K562 (cell line): ENCODE measurements at regions not wholly inside any gene's neighbourhood (a gene's known extent, or its start where the extent isn't known, plus 50 kb on each side); places are given as distances from the start of the nearest gene placed in this dataset.
A peak's percentile ranks its signal among the peaks of the same experiment; 100 is the strongest.

Source experiments
- ATAC-seq: fragments of 200-7000 bp; cut with Tn5 transposase; 3 replicates; pipeline ENCODE4 v1.9.1; 2020; ENCODE audit warnings: moderate library complexity
- BruUV-seq: library from RNA; stranded (reverse); fragments of 400-500 nt; replicated peaks from 2 replicates; lab custom pipeline; 2021; lab: Mats Ljungman, UMichigan
- CTCF ChIA-PET: fragments of 300-600 bp; formaldehyde crosslinking; extraction: SDS; loops from one replicate; lab custom pipeline; 2021; ENCODE audit warnings: low intra/inter-chr PET ratio; lab: Yijun Ruan, JAX
- POLR2A ChIA-PET: fragments of 300-600, 350-650 bp; sonication (Branson Sonifier 250); formaldehyde crosslinking; extraction: SDS; loops from one replicate; lab custom pipeline; 2021; ENCODE audit warnings: antibody characterized with exemption, inconsistent platforms; lab: Yijun Ruan, JAX
- DNase-seq, 4 experiments: peaks; one replicate each; pipeline versions ENCODE4 v3.0.0 to v3.0.0-alpha.2; 2011 to 2018; ENCODE audit warnings: low spot score in 3 of 4, mixed read lengths in 3 of 4; ENCODE audit errors: extremely low read depth in 1 of 4
- FAIRE-seq: peaks from 2 replicates; lab custom pipeline; 2011; peaks lifted over from hg19 to GRCh38; lab: Jason Lieb, UNC
- H2AFZ ChIP-seq: 2 replicates; pipeline ENCODE4 v1.6.0; 2011; ENCODE audit warnings: low read depth, low read length, control low read depth, inconsistent platforms
- H3K27ac ChIP-seq: fragments of 200-600 bp; 3 replicates; pipeline ENCODE4 v1.8.0; 2011; ENCODE audit warnings: low read depth, mild to moderate bottlenecking, control low read depth, inconsistent platforms, low read length, moderate library complexity, mixed read lengths; ENCODE audit errors: extremely low read depth
- H3K27me3 ChIP-seq, 2 experiments: fragments of 300-600 bp in 1 of 2; 2 replicates in 1 of 2; 3 replicates in 1 of 2; pipeline versions ENCODE4 v1.6.0 to v1.8.0; 2011; ENCODE audit warnings: inconsistent platforms in 2 of 2, low read length in 2 of 2, mild to moderate bottlenecking in 1 of 2, mixed read lengths in 1 of 2, moderate library complexity in 1 of 2; ENCODE audit not compliant: control insufficient read depth in 2 of 2, insufficient read depth in 2 of 2
- H3K36me3 ChIP-seq: fragments of 300-600 bp; 3 replicates; pipeline ENCODE4 v1.8.0; 2011; ENCODE audit warnings: mild to moderate bottlenecking, low read length, inconsistent platforms; ENCODE audit not compliant: control insufficient read depth, insufficient read depth
- H3K4me1 ChIP-seq, 2 experiments: fragments of 200-600 bp in 1 of 2; replicated peaks in 1 of 2; 2 replicates in 1 of 2; 3 replicates in 1 of 2; pipeline versions ENCODE4 v1.5.1 to v1.8.0; 2011; ENCODE audit warnings: inconsistent platforms in 2 of 2, low read length in 2 of 2, mild to moderate bottlenecking in 1 of 2, mixed read lengths in 1 of 2, moderate library complexity in 1 of 2; ENCODE audit not compliant: control insufficient read depth in 2 of 2, insufficient read depth in 2 of 2
- H3K4me2 ChIP-seq: 2 replicates; pipeline ENCODE4 v1.6.1; 2011; ENCODE audit warnings: low read length, control low read depth, inconsistent platforms, mixed read lengths; ENCODE audit not compliant: insufficient read depth
- H3K4me3 ChIP-seq: fragments of 200-600 bp; sonication (generic), shearing (Covaris generic); 2 replicates; pipeline ENCODE4 v1.5.1; 2016; ENCODE audit warnings: control low read depth, inconsistent platforms
- H3K79me2 ChIP-seq: fragments of 200-600 bp; 3 replicates; pipeline ENCODE4 v1.8.0; 2011; ENCODE audit warnings: low read length, inconsistent platforms; ENCODE audit not compliant: control insufficient read depth, insufficient read depth
- H3K9ac ChIP-seq, 2 experiments: 2 replicates each; pipeline versions ENCODE4 v1.6.0 to v1.6.1; 2011; ENCODE audit warnings: low read depth in 2 of 2, low read length in 2 of 2, control low read depth in 1 of 2, inconsistent platforms in 1 of 2, mild to moderate bottlenecking in 1 of 2, mixed read lengths in 1 of 2; ENCODE audit not compliant: insufficient read depth in 1 of 2
- H3K9me1 ChIP-seq: one replicate; pipeline ENCODE4 v1.6.0; 2011; ENCODE audit warnings: inconsistent platforms, mild to moderate bottlenecking, low read length, moderate library complexity; ENCODE audit not compliant: control insufficient read depth, insufficient read depth
- H3K9me3 ChIP-seq: replicated peaks from 2 replicates; pipeline ENCODE4 v1.5.1; 2011; ENCODE audit warnings: low read depth, low read length, inconsistent platforms; ENCODE audit not compliant: control insufficient read depth, insufficient read depth
- H4K20me1 ChIP-seq: replicated peaks from 2 replicates; pipeline ENCODE4 v1.6.1; 2011; ENCODE audit warnings: low read length, inconsistent platforms, mixed read lengths; ENCODE audit not compliant: control insufficient read depth, insufficient read depth
- CBX2 ChIP-seq: fragments of 200-600 bp; sonication (generic); IDR thresholded peaks from one replicate; pipeline ENCODE4 v1.6.1; 2012; ENCODE audit warnings: mild to moderate bottlenecking, low read length, inconsistent platforms; ENCODE audit not compliant: insufficient read depth, poor library complexity, severe bottlenecking
- CBX5 ChIP-seq: IDR thresholded peaks from 2 replicates; pipeline ENCODE4 v1.6.1; 2014; ENCODE audit warnings: low read depth, borderline replicate concordance
- CEBPG ChIP-seq, 3 experiments: fragments of 200-800 bp in 1 of 3; sonication (Bioruptor generic) in 1 of 3; sonication (generic) in 1 of 3; formaldehyde crosslinking in 1 of 3; IDR thresholded peaks in 2 of 3; conservative IDR thresholded peaks in 1 of 3; 2 replicates each; pipeline versions ENCODE4 v1.6.1 to v1.8.0; 2016 to 2022; ENCODE audit warnings: missing compliant biosample characterization in 2 of 3, missing genetic modification characterization in 2 of 3, mild to moderate bottlenecking in 1 of 3, missing genetic modification reagents in 1 of 3
- CREBBP ChIP-seq: IDR thresholded peaks from one replicate; pipeline ENCODE4 v1.6.1; 2012; ENCODE audit warnings: low read depth, mild to moderate bottlenecking, control low read depth, inconsistent platforms, low read length
- HDAC1 ChIP-seq, 2 experiments: fragments of 450-650 bp; IDR thresholded peaks; 2 replicates each; pipeline ENCODE4 v1.6.1; 2016 to 2017; ENCODE audit warnings: inconsistent platforms in 1 of 2, mild to moderate bottlenecking in 1 of 2, moderate library complexity in 1 of 2
- HNRNPK ChIP-seq: fragments of 200-400 bp; formaldehyde crosslinking; IDR thresholded peaks from one replicate; pipeline ENCODE4 v1.6.1; 2018; ENCODE audit warnings: mild to moderate bottlenecking, low read depth, low read length; ENCODE audit not compliant: poor library complexity, severe bottlenecking
- MCM7 ChIP-seq, 2 experiments: fragments of 450-650 bp; IDR thresholded peaks; 2 replicates each; pipeline ENCODE4 v1.6.1; 2016 to 2018
- NELFE ChIP-seq: IDR thresholded peaks from 2 replicates; pipeline ENCODE4 v1.6.1; 2011; ENCODE audit warnings: mild to moderate bottlenecking; ENCODE audit not compliant: insufficient read depth, insufficient read length
- PHB2 ChIP-seq: fragments of 450-650 bp; IDR thresholded peaks from 2 replicates; pipeline ENCODE4 v1.6.1; 2017; ENCODE audit warnings: low read depth
- PHF8 ChIP-seq: fragments of 200-600 bp; sonication (generic); IDR thresholded peaks from 2 replicates; pipeline ENCODE4 v1.6.1; 2012; ENCODE audit warnings: mixed run types, mild to moderate bottlenecking, inconsistent platforms, low read length, moderate library complexity, borderline replicate concordance
- PURB ChIP-seq: sonication (generic); formaldehyde crosslinking; IDR thresholded peaks from 2 replicates; pipeline ENCODE4 v1.9.0; 2021; ENCODE audit warnings: low read depth, mild to moderate bottlenecking, missing genetic modification reagents
- RUNX1 ChIP-seq: sonication (generic); IDR thresholded peaks from 2 replicates; pipeline ENCODE4 v1.6.1; 2016; ENCODE audit warnings: antibody characterized with exemption, low read depth
- SMARCB1 ChIP-seq: IDR thresholded peaks from 2 replicates; pipeline ENCODE4 v1.6.1; 2011; ENCODE audit warnings: improper control_type of control experiment, low read depth; ENCODE audit not compliant: insufficient read length
- SRSF7 ChIP-seq: fragments of 200-400 bp; formaldehyde crosslinking; optimal IDR thresholded peaks from 2 replicates; pipeline ENCODE3; 2017; ENCODE audit warnings: mild to moderate bottlenecking, low read depth, low read length
- TAF15 ChIP-seq: fragments of 200-400 bp; formaldehyde crosslinking; IDR thresholded peaks from 2 replicates; pipeline ENCODE4 v1.6.1; 2017; ENCODE audit warnings: mild to moderate bottlenecking, low read depth, low read length, moderate library complexity
- TFAM ChIP-seq: fragments of 250-450 bp; sonication (Bioruptor Pico); conservative IDR thresholded peaks from 2 replicates; pipeline ENCODE4 v1.5.0; 2021; ENCODE audit warnings: mild to moderate bottlenecking, moderate library complexity
- ZFP1 ChIP-seq: fragments of 450-650 bp; formaldehyde crosslinking; IDR thresholded peaks from 2 replicates; pipeline ENCODE4 v1.4.0; 2020; ENCODE audit warnings: mild to moderate bottlenecking, mixed read lengths
- ZKSCAN8 ChIP-seq: fragments of 200-800 bp; sonication (Bioruptor generic); IDR thresholded peaks from 2 replicates; pipeline ENCODE4 v1.6.1; 2016; ENCODE audit warnings: missing genetic modification characterization, missing compliant biosample characterization
- ZNF12 ChIP-seq: sonication (generic); formaldehyde crosslinking; IDR thresholded peaks from 2 replicates; pipeline ENCODE4 v1.4.0; 2020; ENCODE audit warnings: mild to moderate bottlenecking, missing genetic modification reagents
- ZNF224 ChIP-seq: sonication (generic); formaldehyde crosslinking; IDR thresholded peaks from 2 replicates; pipeline ENCODE4 v1.8.0; 2022; ENCODE audit warnings: mild to moderate bottlenecking, missing genetic modification reagents
- ZNF253 ChIP-seq: fragments of 250-450 bp; sonication (Bioruptor Pico); conservative IDR thresholded peaks from 2 replicates; pipeline ENCODE4 v1.6.1; 2021; ENCODE audit warnings: mild to moderate bottlenecking
- WGBS: fragments of 100-300 bp; shearing (Covaris generic); methylation state at CpG from one replicate; pipeline ENCODE4 v1.1.6; 2016; ENCODE audit warnings: low coverage, mixed read lengths; ENCODE audit not compliant: insufficient coverage; ENCODE audit errors: missing lambda C conversion rate; 5-methylcytosine and 5-hydroxymethylcytosine counted together
- in situ Hi-C: fragments of 300-500 bp; cut with MboI; formaldehyde crosslinking; loops from 4 replicates; pipeline ENCODE4 v1.15.0; 2018; ENCODE audit warnings: inconsistent platforms, mixed read lengths
- intact Hi-C: fragments of 100-400 bp; cut with micrococcal nuclease; formaldehyde crosslinking; loops from 2 replicates; pipeline ENCODE4 v1.14.2; 2022
- TF ChIP-seq, protein P1 (sequence below): IDR thresholded peaks from 3 replicates; pipeline ENCODE4 v1.6.1; 2011; ENCODE audit warnings: borderline replicate concordance, mild to moderate bottlenecking; ENCODE audit not compliant: insufficient read length, insufficient read depth

DNA sequence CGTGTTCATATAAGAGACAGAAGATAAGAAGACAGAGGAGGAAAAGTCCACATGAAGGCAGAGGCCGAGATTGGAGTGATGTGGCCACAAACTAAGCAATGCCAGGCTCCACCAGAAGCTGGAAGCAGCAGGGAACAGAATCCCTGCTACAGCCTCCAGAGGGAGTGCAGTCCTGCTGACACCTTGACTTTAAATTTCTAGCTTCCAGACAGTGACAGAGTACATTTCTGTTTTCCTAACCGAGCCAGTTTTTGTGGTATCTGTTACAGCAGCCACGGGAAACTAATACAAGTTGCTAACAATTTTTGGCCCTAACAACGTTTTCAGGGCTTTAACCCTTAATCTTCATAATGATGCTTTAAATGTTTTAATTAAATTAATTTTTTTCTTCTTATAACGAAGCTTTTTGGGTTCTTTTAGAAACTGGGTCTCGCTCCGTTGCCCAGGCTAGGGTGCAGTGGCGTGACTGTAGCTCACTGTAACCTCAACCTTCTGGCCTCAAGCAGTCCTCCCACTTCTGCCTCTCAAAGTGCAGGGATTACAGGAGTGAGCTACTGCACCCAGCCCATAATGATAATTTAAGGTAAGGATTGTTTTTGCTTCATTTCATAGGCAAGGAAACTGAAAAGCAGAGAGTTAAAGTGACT, 202.3 kb upstream of the PROK2 start (continued):
- no peak for TF ChIP-seq CEBPG (CRISPR knock-in tag; IDR thresholded peaks at IDR 0.05)
- no peak for TF ChIP-seq CEBPG (tag; conservative IDR thresholded peaks at IDR 0.05 in 1 of 2, IDR thresholded peaks at IDR 0.05 in 1 of 2)
- TF ChIP-seq ZNF12 (CRISPR knock-in tag) = peak; percentile 91
- TF ChIP-seq PHF8 = no peak

DNA sequence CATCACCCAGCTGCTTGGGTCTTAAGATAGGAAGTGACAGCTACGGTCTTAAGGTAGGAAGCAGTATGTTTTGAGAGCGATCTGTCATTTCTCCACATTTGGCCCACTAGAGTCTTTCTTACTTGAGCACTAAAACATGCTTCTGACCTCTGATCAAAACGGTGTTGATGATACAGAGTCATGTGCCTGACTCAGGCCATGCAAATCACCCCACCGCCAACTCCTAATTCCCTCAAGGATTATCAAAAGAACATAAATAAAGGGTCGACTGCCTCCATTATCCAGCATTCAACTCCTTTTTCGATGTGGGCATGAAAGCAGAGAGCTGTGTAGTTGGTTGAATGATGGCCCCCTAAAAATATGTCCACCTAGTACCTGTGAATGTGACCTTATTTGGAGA, 201.7 kb upstream of the PROK2 start:
- ATAC-seq (no peak), FAIRE-seq (no peak), DNase-seq (no peak)
- no peaks in the 10 kb centered on the region for H3K9me3 ChIP-seq
- POLR2A ChIA-PET = no interaction called here
- H3K27me3 ChIP-seq = no peaks in the 10 kb centered on the region
- no peak overlapping the region for H3K4me3 ChIP-seq
- TF ChIP-seq CBX5 (no peak), ZNF253 (CRISPR knock-in tag) (no peak), RUNX1 (no peak), MCM7 (IDR thresholded peaks at IDR 0.05) (no peak), PURB (CRISPR knock-in tag) (no peak), SRSF7 (no peak), TAF15 (no peak), NELFE (no peak), ZNF224 (CRISPR knock-in tag) (no peak), ZKSCAN8 (no peak), HNRNPK (no peak), SMARCB1 (no peak), ZFP1 (no peak), PHB2 (no peak), HDAC1 (IDR thresholded peaks at IDR 0.05) (no peak), CREBBP (no peak), CBX2 (no peak), TFAM (CRISPR knock-in tag) (no peak)
- TF ChIP-seq, protein P1, sequence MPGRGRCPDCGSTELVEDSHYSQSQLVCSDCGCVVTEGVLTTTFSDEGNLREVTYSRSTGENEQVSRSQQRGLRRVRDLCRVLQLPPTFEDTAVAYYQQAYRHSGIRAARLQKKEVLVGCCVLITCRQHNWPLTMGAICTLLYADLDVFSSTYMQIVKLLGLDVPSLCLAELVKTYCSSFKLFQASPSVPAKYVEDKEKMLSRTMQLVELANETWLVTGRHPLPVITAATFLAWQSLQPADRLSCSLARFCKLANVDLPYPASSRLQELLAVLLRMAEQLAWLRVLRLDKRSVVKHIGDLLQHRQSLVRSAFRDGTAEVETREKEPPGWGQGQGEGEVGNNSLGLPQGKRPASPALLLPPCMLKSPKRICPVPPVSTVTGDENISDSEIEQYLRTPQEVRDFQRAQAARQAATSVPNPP = no peak
- no peak overlapping the region for H3K27ac ChIP-seq
- H3K9ac ChIP-seq = no peak overlapping the region
- 40% methylated on average over 6 of the region's 6 CpGs for WGBS
- in situ Hi-C loops = no loop called here
- no peaks in the 10 kb centered on the region; a peak in 2 of 5 replicates for H3K4me1 ChIP-seq
- no peak overlapping the region for H3K4me2 ChIP-seq
- H3K36me3 ChIP-seq = no peaks in the 10 kb centered on the region
- no TSS peak for BruUV-seq
- H3K79me2 ChIP-seq = no peaks in the 10 kb centered on the region
- no peaks in the 10 kb centered on the region for H3K9me1 ChIP-seq
- H2AFZ ChIP-seq = no peak overlapping the region
- no peaks in the 10 kb centered on the region for H4K20me1 ChIP-seq
- intact Hi-C loops = no loop called here
- CTCF ChIA-PET = no interaction called here
